GM12892 (cell line): ENCODE measurements at regions not wholly inside any gene's neighbourhood (a gene's known extent, or its start where the extent isn't known, plus 50 kb on each side); places are given as distances from the start of the nearest gene placed in this dataset.

Experiments used
- DNase-seq: peaks from one replicate; pipeline ENCODE4 v3.0.0; 2011; ENCODE audit not compliant: insufficient read length
- FAIRE-seq: peaks from 2 replicates; lab custom pipeline; 2011; peaks lifted over from hg19 to GRCh38; lab: Jason Lieb, UNC
- POLR2A ChIP-seq: IDR thresholded peaks from 2 replicates; pipeline ENCODE4 v1.6.1; 2011; ENCODE audit warnings: low read depth, low read length, control low read depth
- POLR2AphosphoS5 ChIP-seq: IDR thresholded peaks from 2 replicates; pipeline ENCODE4 v1.6.1; 2011; ENCODE audit warnings: low read depth, low read length, control low read depth
- TAF1 ChIP-seq: IDR thresholded peaks from 2 replicates; pipeline ENCODE4 v1.6.1; 2011; ENCODE audit warnings: low read depth, mild to moderate bottlenecking, control low read depth, low read length, borderline replicate concordance

GRCh38 chr12:58521796-58522195 lies 398.5 kb downstream of the LRIG3 start:
- DNase-seq, result no peak
- no peak for TF ChIP-seq TAF1
- no peak for TF ChIP-seq POLR2AphosphoS5
- FAIRE-seq, result no peak

- FAIRE-seq (no peak), DNase-seq (no peak)
- TF ChIP-seq POLR2A (no peak), TAF1 (no peak), POLR2AphosphoS5 (no peak)
Observed at GRCh38 chr12:58523360-58523759, 396.9 kb downstream of the LRIG3 start.

GRCh38 chr12:58528271-58528670 lies 392.0 kb downstream of the LRIG3 start:
- no peak for TF ChIP-seq POLR2AphosphoS5
- TF ChIP-seq TAF1, result no peak
- TF ChIP-seq POLR2A, result no peak
- DNase-seq (no peak), FAIRE-seq (no peak)

DNA sequence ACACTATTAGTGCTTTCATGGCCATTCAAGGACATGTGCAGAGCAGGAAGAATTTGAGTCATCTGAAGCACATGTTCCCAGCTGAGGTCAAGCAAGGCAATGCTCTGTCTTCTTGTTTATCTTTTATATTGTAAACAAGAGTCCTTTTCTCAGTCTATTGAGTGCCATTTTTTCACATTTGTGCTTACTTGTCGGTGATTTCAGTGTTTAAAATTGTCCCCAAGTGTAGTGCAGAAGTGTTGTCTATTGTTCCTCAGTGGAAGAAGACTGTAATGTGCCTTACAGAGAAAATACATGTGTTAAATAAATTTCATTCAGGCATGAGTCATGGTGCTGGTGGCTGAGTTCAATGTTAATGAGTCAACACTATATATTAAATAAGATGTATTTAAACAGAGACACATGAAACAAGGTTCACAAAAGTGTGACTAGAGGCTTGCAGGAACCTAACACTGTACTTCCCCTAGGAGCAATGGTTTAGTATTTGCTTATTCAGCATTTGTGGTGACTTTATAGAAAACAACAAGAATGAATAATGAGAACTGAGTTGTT lies 391.1 kb downstream of the LRIG3 start:
- no peak for FAIRE-seq

GRCh38 chr12:58529897-58530741 lies 390.2 kb downstream of the LRIG3 start:
- TF ChIP-seq POLR2AphosphoS5, result no peak
- no peak for TF ChIP-seq POLR2A
- no peak for TF ChIP-seq TAF1
- DNase-seq, result no peak
- FAIRE-seq, result no peak

More for the DNA sequence above, 391.1 kb downstream of the LRIG3 start:
- no peak for DNase-seq
- no peak for TF ChIP-seq POLR2A
- no peak for TF ChIP-seq TAF1
- no peak for TF ChIP-seq POLR2AphosphoS5

DNA sequence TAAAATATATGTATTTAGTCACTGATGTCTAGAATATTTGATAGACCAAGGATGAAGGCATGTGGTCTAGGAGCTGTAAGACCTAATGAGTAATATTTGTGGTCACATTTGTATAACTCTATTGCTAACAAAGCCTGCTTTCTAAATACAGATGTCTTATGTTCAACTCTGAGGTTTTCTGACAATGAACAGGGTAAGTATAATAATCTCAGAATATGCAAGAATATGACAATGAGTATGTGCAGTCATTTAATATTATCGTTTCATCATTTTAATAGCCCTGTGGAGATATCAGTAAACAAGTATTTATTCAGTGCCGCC lies 389.6 kb downstream of the LRIG3 start:
- FAIRE-seq, result no peak
- no peak for DNase-seq
- TF ChIP-seq POLR2AphosphoS5 (no peak), POLR2A (no peak), TAF1 (no peak)

DNA sequence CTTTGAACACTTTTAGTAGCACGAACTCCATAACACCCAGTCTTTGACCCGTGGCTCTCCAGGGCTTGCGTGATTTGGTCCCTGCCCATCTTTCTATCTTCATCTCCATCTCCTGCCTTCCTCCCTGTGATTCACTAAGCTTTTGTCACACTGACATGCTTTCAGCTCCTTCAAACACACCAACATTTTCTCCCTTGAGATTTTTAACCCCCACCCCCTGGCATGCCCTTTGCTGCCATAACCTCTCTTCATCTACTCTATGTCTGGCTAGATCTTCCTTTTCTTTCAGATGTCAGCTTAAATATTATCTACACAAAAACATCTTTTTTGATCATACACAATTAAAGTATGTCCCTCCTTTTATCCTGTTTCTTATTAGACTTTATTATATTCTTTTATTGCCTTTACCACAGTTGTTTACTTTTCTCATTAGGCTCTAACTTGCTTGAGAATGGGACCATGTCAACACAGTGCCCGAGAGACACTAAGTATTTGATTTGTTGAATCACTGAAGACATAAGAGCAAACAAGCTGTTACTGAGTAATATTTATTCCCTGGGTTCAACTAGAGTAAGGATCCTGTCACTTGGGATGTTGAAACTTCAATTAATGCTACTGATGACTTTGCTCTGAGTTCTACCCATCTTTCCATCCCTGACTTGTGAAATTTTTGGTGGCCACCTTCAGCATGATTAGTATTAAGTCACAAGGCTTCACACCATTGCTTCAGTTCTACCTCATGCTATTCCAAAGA lies 387.3 kb downstream of the LRIG3 start:
- FAIRE-seq (no peak), DNase-seq (no peak)
- TF ChIP-seq POLR2AphosphoS5 (no peak), POLR2A (no peak), TAF1 (no peak)

DNA sequence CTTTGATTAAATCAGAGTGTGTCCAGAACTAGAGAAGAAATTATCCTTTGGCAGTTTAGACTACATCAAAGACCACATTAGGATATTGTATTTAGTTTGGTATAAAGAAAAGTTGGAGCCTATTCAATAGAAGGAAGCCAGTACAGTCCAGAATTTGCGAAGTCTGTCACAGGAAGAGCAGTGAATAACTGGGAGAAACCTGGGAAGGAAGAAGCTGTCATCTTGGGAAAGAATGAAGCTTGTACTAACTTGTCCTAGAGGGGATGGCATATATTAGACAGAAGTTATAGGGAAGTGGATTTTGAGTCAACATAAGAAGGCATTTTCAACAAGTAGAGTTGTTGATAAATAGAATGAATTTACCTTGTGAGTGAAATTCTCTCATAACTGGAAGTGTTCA lies 386.7 kb downstream of the LRIG3 start:
- FAIRE-seq (no peak), DNase-seq (no peak)

DNA sequence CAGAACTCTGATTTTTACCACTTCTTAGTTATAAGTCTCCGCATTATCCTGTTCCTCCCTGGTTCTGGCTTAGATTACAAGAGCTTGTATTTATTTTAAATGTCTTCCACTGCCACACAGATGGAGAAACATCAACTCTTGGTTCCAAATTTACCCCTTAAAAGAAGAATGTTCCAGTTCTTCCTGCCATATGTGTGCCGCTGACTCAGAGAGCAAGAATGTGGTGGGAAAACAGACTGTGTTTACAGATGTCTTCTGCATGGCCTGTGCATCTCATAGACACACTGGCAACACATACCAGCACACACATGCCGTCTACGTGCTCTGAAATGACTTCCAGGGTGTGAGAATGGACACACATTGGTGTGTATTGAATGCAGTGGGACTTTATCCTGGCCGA lies 383.0 kb downstream of the LRIG3 start:
- FAIRE-seq (no peak), DNase-seq (no peak)
- TF ChIP-seq TAF1, result no peak
- TF ChIP-seq POLR2AphosphoS5, result no peak
- TF ChIP-seq POLR2A, result no peak

More for the DNA sequence above, 386.7 kb downstream of the LRIG3 start:
- TF ChIP-seq TAF1, result no peak

- FAIRE-seq (no peak), DNase-seq (no peak)
- TF ChIP-seq TAF1 (no peak), POLR2A (no peak), POLR2AphosphoS5 (no peak)
Observed at GRCh38 chr12:58539295-58539694, 381.0 kb downstream of the LRIG3 start.

DNA sequence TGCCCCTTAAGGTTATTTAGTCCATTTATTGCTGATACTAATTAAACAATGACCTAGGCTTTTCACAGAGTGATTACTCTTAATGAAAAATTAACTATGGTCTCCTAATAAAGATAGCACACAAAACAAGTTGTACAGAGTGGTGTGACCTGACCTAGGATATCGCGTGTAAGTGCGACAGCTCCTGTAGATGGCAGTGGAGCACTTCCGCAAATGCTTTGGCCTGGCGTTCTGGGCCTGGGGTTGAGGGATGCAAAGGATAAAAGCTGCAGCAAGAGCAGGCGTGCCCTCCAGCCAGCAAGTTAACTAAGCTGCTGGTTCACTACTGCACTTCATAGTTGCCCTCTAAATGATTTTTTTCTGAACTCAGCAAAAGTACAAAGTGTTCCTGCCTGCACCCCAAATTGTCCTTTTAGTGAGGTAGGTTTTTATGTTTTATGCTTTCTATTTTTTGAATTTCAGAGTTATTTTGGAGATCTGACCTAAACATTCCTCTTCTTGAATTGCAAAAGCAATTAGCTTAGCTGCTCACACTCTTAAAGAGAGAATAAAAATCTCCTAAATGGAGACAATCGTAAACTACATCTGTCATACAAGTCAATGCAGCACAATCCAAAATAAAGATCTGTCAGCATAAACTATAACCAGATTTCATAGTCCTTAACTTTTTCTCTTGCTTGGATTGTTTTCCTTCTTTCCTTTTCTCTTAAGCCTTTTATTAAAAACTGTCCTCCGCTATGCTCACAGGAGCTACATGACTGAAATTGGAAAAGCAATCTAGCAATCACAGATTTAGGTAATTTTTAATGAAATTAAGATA lies 379.6 kb downstream of the LRIG3 start:
- no peak for DNase-seq
- peak; percentile 84 for FAIRE-seq
- TF ChIP-seq POLR2A, result no peak
- TF ChIP-seq TAF1, result no peak
- TF ChIP-seq POLR2AphosphoS5, result no peak
